Cardiac muscle cell (in vitro differentiated cells and primary cell): ENCODE measurements at regions not wholly inside any gene's neighbourhood (a gene's known extent, or its start where the extent isn't known, plus 50 kb on each side); places are given as distances from the start of the nearest gene placed in this dataset.

ENCODE experiments used
- DNase-seq, 2 donors: peaks; one replicate each; pipeline versions ENCODE4 v3.0.0 to v3.0.0-alpha.2; 2010 to 2017; ENCODE audit warnings: low read depth in 1 of 2, low spot score in 1 of 2
- H3K27ac ChIP-seq: fragments of 200-600 bp; sonication (generic); 2 replicates; pipeline ENCODE4 v1.5.1; 2016
- H3K27me3 ChIP-seq: fragments of 200-600 bp; sonication (generic); 2 replicates; pipeline ENCODE4 v1.6.0; 2016; ENCODE audit warnings: control low read depth
- H3K36me3 ChIP-seq: fragments of 200-600 bp; sonication (generic); 2 replicates; pipeline ENCODE4 v1.5.1; 2016; ENCODE audit warnings: control low read depth
- H3K4me1 ChIP-seq: fragments of 200-600 bp; sonication (generic); 2 replicates; pipeline ENCODE4 v1.8.1; 2017; ENCODE audit warnings: low read depth, mild to moderate bottlenecking, mixed run types
- H3K4me3 ChIP-seq: fragments of 200-600 bp; sonication (generic); 2 replicates; pipeline ENCODE4 v1.5.1; 2016; ENCODE audit warnings: mild to moderate bottlenecking
- H3K9me3 ChIP-seq: fragments of 200-600 bp; sonication (generic); 2 replicates; pipeline ENCODE4 v1.5.1; 2017; ENCODE audit warnings: low read depth, mild to moderate bottlenecking, control low read depth
- CTCF ChIP-seq: IDR thresholded peaks from 2 replicates; pipeline ENCODE4 v1.5.1; 2012; ENCODE audit warnings: low read depth, mild to moderate bottlenecking, low read length

DNA sequence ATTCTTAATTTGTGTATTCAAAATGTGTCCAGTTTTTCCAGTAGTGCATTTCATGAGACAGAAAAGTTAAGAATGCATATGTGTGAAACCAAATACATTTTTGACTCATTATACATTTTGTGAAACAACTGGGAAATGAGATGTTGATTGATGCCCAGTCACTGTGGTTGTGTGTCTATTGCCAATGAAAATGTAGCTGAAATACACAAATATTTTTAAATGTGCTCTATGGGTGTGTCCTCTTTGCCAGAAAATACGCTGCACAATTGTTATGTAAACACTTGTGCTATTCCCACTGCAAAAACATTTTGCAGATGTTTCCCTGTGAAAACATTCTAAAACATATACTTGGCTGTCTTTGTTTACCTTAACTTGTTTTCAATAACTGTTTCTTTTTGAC is 395.2 kb downstream of the TFEC start:
- Histone ChIP-seq H3K27ac (no peak overlapping the region), H3K4me1 (peaks cover 11% of the 10 kb centered on the region), H3K9me3 (no peaks in the 10 kb centered on the region), H3K4me3 (no peak overlapping the region), H3K36me3 (no peaks in the 10 kb centered on the region), H3K27me3 (no peaks in the 10 kb centered on the region)
- DNase-seq: no peak
- TF ChIP-seq CTCF: no peak

DNA sequence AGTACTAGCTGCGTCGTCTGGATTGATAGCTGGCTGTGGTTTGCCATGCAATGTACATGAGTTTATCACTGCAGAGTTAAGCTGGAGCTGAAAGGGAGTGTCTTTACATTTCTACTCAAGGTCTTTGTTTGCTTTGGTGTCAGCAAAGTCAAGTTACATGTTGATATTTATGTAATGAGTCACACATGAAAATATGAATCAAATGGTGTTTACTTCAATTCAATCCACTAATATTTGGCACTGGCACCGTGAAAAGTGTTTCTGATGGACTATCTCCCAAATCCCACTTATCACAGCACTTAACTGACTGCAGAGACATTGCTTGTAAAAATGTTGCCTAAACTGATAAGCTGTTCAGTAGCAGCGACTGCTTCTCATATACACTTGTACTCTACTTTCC is 395.9 kb downstream of the TFEC start:
- peaks cover 11% of the 10 kb centered on the region for H3K4me1 ChIP-seq
- no peaks in the 10 kb centered on the region for H3K27me3 ChIP-seq
- DNase-seq: peak; percentile 0 to 22
- no peaks in the 10 kb centered on the region for H3K36me3 ChIP-seq
- H3K27ac ChIP-seq: no peak overlapping the region
- H3K9me3 ChIP-seq: no peaks in the 10 kb centered on the region
- no peak overlapping the region for H3K4me3 ChIP-seq
- TF ChIP-seq CTCF: no peak

DNA sequence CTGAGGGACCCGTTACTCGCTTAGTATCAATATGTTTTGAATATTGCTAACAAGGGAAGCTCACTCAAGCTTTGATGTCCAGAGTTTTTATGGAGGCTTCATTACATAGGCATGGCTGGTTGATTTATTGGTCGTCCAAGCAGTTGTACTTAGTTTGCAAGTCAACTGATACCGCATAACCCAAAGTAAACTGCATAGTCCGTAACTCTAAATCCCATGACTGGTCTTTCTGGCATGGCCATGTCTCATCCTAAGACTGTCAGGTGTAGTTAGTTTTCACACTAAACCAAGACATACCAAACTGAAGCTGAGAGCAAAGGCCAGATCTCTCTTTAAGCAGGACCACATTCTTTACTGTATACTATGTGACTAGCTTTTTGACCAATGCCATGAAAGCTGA is 397.9 kb downstream of the TFEC start:
- Histone ChIP-seq H3K27me3 (no peaks in the 10 kb centered on the region), H3K27ac (no peak overlapping the region), H3K36me3 (no peaks in the 10 kb centered on the region), H3K4me1 (peaks cover 11% of the 10 kb centered on the region), H3K4me3 (no peak overlapping the region), H3K9me3 (no peaks in the 10 kb centered on the region)
- TF ChIP-seq CTCF: no peak
- no peak for DNase-seq

DNA sequence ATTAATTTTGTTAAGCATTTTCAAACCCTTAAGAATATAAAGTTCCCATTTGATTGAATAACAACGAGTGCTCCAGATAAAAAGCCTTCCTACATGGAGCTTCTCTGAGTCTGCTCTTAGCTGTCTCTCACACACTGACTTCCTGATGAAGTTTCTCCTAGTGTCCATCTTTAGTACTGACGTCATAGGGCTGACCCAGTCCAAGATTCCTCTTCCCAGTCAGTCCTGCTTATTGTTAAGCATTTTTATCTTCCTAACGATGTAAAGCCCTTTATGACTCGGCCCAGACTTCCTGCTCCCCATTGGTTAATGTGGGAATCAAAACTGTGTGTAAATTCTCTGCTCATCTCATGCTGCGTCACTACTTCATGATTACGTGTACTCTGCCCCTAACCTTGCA is 398.8 kb downstream of the TFEC start:
- peaks cover 11% of the 10 kb centered on the region for H3K4me1 ChIP-seq
- H3K9me3 ChIP-seq: no peaks in the 10 kb centered on the region
- no peak overlapping the region for H3K27ac ChIP-seq
- DNase-seq: peak in 1 of 2 donors; percentile 27
- H3K36me3 ChIP-seq: no peaks in the 10 kb centered on the region
- H3K4me3 ChIP-seq: no peak overlapping the region
- H3K27me3 ChIP-seq: no peaks in the 10 kb centered on the region
- no peak for TF ChIP-seq CTCF

- Histone ChIP-seq H3K9me3 (no peaks in the 10 kb centered on the region), H3K36me3 (no peaks in the 10 kb centered on the region), H3K27ac (no peak overlapping the region), H3K4me3 (no peak overlapping the region), H3K27me3 (no peaks in the 10 kb centered on the region), H3K4me1 (peaks cover 8% of the 10 kb centered on the region)
- DNase-seq: no peak
- no peak for TF ChIP-seq CTCF
Observed at GRCh38 chr7:115630049-115630448, 400.5 kb downstream of the TFEC start.

- Histone ChIP-seq H3K27me3 (no peaks in the 10 kb centered on the region), H3K4me3 (no peak overlapping the region), H3K27ac (no peak overlapping the region), H3K4me1 (no peaks in the 10 kb centered on the region), H3K36me3 (no peaks in the 10 kb centered on the region), H3K9me3 (no peaks in the 10 kb centered on the region)
- TF ChIP-seq CTCF: no peak
- peak in 1 of 2 donors; percentile 38 for DNase-seq
Observed at GRCh38 chr7:115618676-115619075, 411.9 kb downstream of the TFEC start.
